GM12864 (cell line): ENCODE measurements at regions not wholly inside any gene's neighbourhood (a gene's known extent, or its start where the extent isn't known, plus 50 kb on each side); places are given as distances from the start of the nearest gene placed in this dataset.

ENCODE experiments used
- DNase-seq: peaks from one replicate; pipeline ENCODE4 v3.0.0-alpha.2; 2011; ENCODE audit warnings: low read depth
- H3K4me3 ChIP-seq: 2 replicates; pipeline ENCODE4 v1.5.1; 2011; ENCODE audit warnings: mild to moderate bottlenecking, low read depth, low read length, control low read depth
- TF ChIP-seq, protein P1 (sequence below): IDR thresholded peaks from 2 replicates; pipeline ENCODE4 v1.5.1; 2011; ENCODE audit warnings: low read depth, mild to moderate bottlenecking, moderate library complexity, low read length, control low read depth, inconsistent platforms; ENCODE audit errors: missing control alignments

GRCh38 chr20:22293886-22294285, 290.5 kb downstream of the FOXA2 start:
- no peak for DNase-seq
- H3K4me3 ChIP-seq, result no peak overlapping the region
- TF ChIP-seq, protein P1, sequence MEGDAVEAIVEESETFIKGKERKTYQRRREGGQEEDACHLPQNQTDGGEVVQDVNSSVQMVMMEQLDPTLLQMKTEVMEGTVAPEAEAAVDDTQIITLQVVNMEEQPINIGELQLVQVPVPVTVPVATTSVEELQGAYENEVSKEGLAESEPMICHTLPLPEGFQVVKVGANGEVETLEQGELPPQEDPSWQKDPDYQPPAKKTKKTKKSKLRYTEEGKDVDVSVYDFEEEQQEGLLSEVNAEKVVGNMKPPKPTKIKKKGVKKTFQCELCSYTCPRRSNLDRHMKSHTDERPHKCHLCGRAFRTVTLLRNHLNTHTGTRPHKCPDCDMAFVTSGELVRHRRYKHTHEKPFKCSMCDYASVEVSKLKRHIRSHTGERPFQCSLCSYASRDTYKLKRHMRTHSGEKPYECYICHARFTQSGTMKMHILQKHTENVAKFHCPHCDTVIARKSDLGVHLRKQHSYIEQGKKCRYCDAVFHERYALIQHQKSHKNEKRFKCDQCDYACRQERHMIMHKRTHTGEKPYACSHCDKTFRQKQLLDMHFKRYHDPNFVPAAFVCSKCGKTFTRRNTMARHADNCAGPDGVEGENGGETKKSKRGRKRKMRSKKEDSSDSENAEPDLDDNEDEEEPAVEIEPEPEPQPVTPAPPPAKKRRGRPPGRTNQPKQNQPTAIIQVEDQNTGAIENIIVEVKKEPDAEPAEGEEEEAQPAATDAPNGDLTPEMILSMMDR, result no peak

DNA sequence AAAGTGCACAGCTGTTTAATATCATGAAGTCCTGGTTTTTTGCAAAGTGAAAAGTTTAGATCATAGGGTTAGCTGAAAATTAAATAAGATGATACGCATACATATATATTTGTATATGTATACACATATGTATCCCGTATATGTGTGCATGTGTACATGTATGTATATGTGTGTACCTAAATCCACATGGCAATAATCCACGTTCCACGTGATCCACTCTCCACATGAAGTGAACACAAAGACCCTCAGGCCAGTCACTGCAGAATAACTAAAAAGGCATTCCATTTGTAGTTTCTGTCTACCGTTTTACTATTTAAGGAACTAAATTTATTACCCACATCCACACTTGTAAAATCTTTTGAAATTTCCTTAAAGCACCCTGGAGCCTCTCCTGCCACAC, 294.9 kb downstream of the FOXA2 start:
- DNase-seq, result no peak
- TF ChIP-seq, protein P1, result no peak
- no peak overlapping the region for H3K4me3 ChIP-seq

DNA sequence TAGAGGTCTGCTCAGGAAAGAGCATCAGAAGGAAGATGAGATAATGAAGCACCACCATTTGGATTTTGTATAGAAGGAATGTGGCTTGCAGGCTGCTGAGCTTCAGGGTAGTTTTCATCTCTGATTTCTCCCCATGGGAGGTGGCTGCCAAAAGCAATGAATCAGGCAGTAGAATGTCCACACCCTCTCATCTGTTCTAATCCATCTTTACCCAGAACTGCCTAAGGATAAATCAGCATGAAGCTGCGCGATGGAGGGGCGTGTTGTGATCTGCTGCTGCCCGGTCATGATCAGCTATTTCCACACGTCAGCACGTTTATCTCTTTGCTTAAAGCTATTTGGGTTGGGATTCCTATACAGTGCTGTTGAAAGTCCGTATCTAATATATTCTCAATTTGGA, 295.4 kb downstream of the FOXA2 start:
- TF ChIP-seq, protein P1, result no peak
- no peak overlapping the region for H3K4me3 ChIP-seq
- DNase-seq, result no peak

GRCh38 chr20:22288156-22288555, 296.2 kb downstream of the FOXA2 start:
- TF ChIP-seq, protein P1, result no peak
- DNase-seq, result no peak
- no peak overlapping the region for H3K4me3 ChIP-seq

DNA sequence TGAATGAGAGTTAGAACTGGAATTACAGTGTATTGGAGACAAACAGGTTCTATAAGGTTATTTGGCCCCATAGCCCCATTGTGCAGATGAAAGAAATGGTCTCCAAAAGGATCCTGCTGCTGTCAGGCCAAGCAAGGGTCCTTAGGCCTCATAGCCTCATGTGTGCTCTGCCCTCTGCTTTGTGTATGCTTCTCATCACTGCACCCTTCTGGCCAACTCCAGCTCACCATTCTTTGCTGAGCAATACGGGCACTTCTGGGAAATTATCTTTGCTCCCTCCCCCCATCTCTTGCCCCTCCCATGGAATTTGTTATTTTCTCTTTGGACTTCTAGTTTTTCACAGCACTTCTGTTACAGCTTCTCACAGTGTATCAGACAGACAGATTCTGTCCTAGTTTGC, 298.8 kb downstream of the FOXA2 start:
- TF ChIP-seq, protein P1, result no peak
- no peak overlapping the region for H3K4me3 ChIP-seq
- DNase-seq, result no peak

GRCh38 chr20:22282696-22283095, 301.7 kb downstream of the FOXA2 start:
- no peak overlapping the region for H3K4me3 ChIP-seq
- DNase-seq, result no peak
- TF ChIP-seq, protein P1, result no peak

DNA sequence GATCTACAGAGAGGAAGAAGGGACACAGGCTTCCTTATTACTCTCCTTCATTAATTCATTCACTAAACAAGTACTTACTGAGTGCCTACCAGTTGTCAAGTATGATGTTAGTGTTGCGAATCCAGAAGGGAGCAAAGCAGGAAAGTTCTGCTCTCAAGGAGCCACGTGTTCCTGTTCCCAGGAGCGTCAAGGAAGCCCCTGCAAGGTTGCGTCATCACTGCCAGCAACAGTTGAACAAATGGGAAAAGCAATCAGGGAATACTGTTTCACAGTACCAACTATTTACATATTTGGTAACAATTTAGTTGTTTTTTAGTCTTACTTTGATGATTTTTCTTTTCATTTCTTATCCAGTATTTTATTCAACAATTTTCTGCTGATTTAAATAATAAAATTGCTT, 310.0 kb downstream of the FOXA2 start:
- no peak overlapping the region for H3K4me3 ChIP-seq
- TF ChIP-seq, protein P1, result no peak
- no peak for DNase-seq
